Activated CD4-positive, alpha-beta T cell treated with anti-CD3 and anti-CD28 coated beads for 24 hours (primary cell): ENCODE measurements at regions not wholly inside any gene's neighbourhood (a gene's known extent, or its start where the extent isn't known, plus 50 kb on each side); places are given as distances from the start of the nearest gene placed in this dataset.
"Not testable (repeated sequence)": the region's sequence is repeated elsewhere in the genome, so short reads cannot be mapped to it uniquely, and the experiment has no call there.

Experiments used
- DNase-seq, 2 donors: peaks; one replicate each; pipeline ENCODE4 v3.0.0-alpha.2; 2020; ENCODE audit warnings: low read depth in 2 of 2

- DNase-seq, result no peak
Observed at GRCh38 chr4:137861682-137862081, 329.4 kb upstream of the PCDH18 start.

DNA sequence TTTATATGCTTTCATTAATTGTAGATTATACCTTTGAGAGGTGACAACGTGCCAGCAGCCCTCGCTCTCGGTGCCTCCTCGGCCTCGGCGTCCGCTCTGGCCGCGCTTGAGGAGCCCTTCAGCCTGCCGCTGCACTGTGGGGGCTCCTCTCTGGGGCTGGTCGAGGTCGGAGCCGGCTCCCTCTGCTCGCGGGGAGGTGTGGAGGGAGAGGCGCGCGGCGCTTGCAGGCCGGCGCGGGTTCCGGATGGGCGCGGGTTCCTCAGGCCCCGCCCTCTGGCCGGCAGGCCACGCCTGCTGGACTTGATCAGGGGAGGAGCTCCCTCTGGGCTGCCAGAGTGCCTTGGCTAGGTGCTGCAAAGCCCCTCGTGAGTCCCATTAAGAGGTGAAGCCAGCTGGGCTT lies 321.1 kb upstream of the PCDH18 start:
- no peak for DNase-seq

DNA sequence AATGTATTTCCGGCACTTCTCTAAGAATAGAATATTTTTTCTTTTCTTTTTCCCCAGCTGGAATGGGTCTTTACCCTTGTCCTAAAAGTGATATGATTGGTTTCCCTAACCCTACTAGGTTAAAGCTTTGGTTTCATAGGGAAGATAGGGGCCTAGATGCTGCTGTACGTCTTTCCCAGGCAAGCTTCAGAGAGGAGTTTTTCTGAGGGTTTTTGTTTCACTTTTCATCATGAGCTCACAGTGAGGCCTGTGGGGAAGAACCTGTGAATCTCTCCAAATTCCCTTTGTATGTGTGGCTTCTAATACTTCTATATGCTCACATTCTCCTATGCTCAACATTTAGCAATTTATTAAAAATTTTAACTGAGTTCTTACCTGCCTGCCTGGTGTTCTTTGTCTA lies 320.0 kb upstream of the PCDH18 start:
- no peak for DNase-seq

- DNase-seq, result no peak
Observed at GRCh38 chr4:137851435-137851834, 319.1 kb upstream of the PCDH18 start.

- not testable (repeated sequence) for DNase-seq
Observed at GRCh38 chr4:137827945-137828344, 295.7 kb upstream of the PCDH18 start.

DNA sequence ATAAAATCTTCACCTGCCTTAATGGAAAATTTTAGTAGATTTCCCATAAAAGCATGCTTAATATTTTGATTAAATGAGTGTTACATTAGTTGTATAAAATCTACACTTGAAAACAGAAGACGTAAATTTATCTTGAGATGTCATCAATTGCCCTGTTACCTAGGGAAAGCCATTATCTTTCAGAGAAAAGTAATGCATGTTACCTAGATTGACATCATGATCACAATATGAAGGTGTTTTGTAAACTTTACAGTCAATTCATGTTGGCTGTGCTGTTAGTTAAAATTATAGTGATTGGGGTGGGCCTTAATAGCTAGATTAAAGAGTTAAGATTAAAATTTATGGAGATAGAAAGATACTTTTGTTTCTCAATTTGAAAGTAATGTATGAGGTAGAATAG lies 293.2 kb upstream of the PCDH18 start:
- no peak for DNase-seq

GRCh38 chr4:137823007-137823406 lies 290.7 kb upstream of the PCDH18 start:
- no peak for DNase-seq

GRCh38 chr4:137819964-137820383 lies 287.7 kb upstream of the PCDH18 start:
- DNase-seq, result no peak

GRCh38 chr4:137812258-137812657 lies 280.0 kb upstream of the PCDH18 start:
- no peak for DNase-seq

DNA sequence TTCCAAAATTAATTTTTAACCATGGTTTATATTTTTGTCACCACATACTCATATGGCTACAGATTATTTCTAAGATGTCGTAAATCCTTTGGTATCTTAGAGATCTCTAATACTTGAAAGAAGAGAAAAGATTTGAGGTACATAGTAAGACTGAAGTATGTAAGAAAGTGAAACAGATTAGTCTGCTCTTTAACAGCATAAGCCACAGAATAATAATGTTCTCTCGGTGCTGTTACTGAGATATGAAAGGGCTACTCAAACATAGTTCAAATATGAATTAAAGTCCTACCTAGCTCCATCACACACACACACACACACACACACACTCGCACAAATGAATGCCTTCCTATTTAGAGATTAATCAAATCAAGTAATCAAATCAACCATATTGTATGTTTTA lies 274.1 kb upstream of the PCDH18 start:
- no peak for DNase-seq

GRCh38 chr4:137804906-137805495 lies 272.7 kb upstream of the PCDH18 start:
- no peak for DNase-seq

DNA sequence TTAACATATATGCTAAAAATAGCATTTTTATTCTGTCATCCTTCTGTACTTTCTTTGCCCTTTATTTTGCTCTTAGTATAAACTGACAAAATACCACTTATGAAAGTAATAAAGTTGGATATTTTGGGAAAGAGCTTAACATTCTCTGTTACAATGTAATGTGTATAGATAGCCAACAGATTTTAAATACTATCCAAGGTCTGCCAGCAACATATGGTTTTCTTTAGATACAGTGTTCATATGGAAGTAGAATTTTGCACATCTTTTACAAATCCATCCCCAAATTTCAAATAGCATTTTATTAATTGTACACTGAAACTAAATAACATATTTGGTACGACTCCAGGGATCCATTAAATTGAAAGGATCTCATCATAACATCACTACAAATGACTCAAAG lies 268.6 kb upstream of the PCDH18 start:
- no peak for DNase-seq

DNA sequence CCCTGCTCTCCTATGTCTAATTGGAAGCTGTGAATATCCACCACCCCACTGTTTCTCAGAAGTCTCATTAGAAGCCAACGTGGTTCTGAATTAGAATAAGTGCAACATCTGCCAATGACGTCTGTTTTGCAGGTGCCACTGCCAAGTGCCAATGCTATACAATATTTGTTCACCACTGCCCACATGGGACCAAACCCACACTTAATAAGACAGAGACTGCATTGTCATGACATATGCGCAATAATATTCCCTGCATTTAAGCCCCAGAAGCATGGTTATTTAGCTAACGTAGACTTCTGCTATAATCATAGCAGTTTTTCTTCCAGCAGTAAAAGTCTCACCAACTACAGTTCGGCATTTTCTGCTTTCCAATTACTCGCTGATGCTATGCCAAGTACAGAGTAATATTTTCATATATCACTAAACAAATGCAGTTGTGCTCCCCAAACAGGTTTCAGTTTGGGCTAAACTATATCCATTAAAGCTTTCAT lies 262.5 kb upstream of the PCDH18 start:
- no peak for DNase-seq

- not testable (repeated sequence) for DNase-seq
Observed at GRCh38 chr4:137789263-137789662, 257.0 kb upstream of the PCDH18 start.

DNA sequence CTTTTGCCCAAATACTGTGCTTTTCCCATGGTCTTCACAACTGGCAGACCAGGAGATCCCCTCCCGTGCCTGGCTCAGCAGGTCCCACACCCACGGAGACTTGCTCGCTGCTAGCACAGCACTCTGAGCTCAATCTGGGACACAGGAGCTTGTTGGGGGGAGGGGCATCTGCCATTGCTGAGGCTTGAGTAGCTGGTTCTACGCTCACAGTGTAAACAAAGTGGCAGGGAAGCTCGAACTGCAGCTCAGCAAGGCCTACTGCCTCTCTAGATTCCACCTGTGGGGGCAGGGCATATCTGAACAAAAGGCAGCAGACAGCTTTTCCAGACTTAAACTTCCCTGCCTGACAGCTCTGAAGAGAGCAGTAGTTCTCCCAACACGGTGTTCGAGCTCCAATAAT lies 251.6 kb upstream of the PCDH18 start:
- DNase-seq, result not testable (repeated sequence)

- no peak for DNase-seq
Observed at GRCh38 chr4:137775701-137776100, 243.4 kb upstream of the PCDH18 start.

DNA sequence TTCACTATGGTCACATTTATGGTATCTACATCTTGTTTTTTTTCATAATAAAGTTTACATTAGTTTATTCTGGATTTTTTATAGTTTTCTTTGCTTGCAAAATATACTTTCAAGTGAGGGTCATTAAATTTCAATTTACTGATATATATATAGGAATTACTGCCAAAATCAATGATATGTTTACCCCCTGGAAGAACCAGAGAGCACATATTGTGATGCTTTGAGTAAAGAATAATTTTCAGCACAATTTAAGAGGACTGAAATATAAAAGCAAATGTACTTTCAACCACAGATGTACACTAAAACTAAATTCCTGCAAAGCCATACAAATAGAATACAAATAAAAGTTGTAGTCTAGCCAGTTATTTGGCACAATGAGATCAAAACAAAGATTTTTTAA lies 242.2 kb upstream of the PCDH18 start:
- DNase-seq, result no peak

DNA sequence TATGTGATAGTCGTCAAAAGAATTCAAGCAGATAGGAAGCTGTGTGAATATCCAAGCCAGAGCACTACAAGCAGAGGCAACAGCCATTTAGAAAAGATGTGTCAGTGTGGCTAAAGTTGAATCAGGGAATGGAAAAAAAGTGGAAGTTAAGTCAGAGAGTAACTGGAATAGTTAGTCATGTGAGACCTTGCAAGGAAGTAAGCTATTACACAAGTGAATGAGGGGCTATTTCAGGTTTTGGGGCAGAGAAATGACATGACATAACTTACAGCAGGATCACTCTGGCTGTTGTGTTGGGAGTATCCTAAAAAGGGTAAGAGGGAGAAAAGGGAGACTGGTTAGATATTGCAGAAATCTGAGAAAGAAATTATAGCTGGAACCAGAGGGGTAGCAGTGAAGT lies 236.6 kb upstream of the PCDH18 start:
- DNase-seq, result no peak

GRCh38 chr4:137768196-137768595 lies 235.9 kb upstream of the PCDH18 start:
- no peak for DNase-seq

DNA sequence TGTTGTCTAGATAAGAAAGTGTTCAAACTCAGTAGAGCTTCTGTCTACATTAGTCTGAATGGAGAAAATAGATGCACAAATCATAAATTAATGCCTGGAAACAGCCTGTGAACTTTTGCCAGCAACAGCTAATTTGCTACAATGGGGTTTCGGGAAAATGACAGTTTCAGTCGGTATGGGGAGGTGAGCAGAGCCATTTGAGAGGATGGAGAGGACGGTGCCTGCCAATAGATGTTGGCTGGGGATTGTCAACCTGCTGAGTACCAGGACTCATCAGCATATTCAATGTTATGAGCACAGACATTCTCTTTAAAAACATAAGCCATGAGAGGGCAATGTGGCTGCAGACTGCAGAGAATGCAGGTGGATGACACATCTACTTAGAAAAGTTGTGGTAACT lies 230.3 kb upstream of the PCDH18 start:
- no peak for DNase-seq

DNA sequence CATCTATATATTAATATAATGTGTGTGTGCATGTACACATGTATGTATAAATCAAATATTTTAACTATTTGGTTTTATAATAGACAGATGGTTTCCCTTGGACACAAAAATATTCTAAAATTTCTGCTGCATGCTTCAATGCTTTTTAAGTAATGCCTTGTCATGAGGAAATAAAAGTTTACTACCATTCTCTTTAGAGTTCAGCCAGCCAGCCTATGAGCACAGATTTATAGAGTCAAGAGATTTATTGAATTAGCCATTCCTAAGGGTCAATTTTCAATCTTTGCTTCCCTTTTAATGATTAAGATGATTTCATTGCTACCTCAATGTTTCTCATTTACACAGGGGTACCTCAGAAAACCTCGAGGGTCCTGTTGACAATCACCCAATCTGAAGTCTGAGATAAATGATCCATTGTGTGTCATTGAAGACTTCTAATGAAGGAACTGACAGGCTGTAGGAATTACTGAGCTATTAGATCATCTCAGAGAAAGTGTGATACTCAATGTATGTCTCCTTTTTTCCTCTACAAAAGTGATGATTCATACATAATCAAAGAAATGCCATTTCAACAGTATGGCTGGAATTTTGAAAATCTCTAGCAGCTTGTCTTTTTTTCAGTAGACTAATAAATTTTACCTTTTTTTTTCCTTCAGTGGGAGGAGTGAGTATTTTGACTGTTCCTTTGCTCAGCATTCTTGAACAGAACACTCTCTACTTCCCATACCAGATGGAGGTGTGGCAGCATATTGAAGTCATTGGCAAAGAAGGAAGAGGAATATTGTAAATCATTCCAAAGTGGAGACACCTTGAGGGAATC lies 222.6 kb upstream of the PCDH18 start:
- no peak for DNase-seq

DNA sequence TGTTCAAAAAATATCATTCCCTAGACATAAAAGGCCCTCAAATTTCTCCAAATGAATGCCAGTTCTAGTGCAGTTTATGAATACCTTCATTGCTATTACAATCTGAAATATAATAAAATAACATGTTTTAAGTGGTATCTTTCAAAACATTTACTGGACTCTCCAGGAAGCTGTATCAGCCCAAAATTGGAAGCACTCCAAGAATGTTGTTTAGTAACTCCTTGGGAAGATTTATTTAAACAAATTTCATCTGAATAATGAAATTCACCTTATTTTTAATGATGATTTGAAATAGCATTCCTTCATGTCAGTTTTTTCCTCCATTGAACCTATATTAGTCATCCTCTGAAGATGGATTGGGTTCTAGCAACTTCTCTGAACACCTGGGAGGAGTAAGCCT lies 217.2 kb upstream of the PCDH18 start:
- no peak for DNase-seq

- DNase-seq, result no peak
Observed at GRCh38 chr4:137748616-137749015, 216.3 kb upstream of the PCDH18 start.
